B cell (primary cell): ENCODE measurements at regions not wholly inside any gene's neighbourhood (a gene's known extent, or its start where the extent isn't known, plus 50 kb on each side); places are given as distances from the start of the nearest gene placed in this dataset.
"Not testable (repeated sequence)": the region's sequence is repeated elsewhere in the genome, so short reads cannot be mapped to it uniquely, and the experiment has no call there.

Experiments used
- ATAC-seq: fragments of 200-7000 bp; cut with Tn5 transposase; one replicate; pipeline ENCODE4 v1.10.0; 2021; ENCODE audit warnings: low read depth, mild to moderate bottlenecking, moderate number of reproducible peaks, moderate library complexity
- CTCF ChIA-PET: fragments of 350-600 bp; sonication (Branson Sonifier 250); formaldehyde crosslinking; loops from one replicate; lab custom pipeline; 2021; ENCODE audit warnings: antibody characterized with exemption, inconsistent platforms; lab: Charles Lee
- POLR2A ChIA-PET: fragments of 350-600 bp; sonication (Branson Sonifier 250); formaldehyde crosslinking; loops from one replicate; lab custom pipeline; 2021; ENCODE audit warnings: antibody characterized with exemption; lab: Charles Lee
- DNase-seq: peaks from one replicate; pipeline ENCODE4 v3.0.0; 2013
- H2AFZ ChIP-seq: 2 replicates; pipeline ENCODE4 v1.6.1; 2012; ENCODE audit warnings: mild to moderate bottlenecking, low read depth, low read length; ENCODE audit not compliant: insufficient read depth, poor library complexity, severe bottlenecking
- H3K27ac ChIP-seq, 2 donors: 1 replicate in 1 of 2; 2 replicates in 1 of 2; pipeline ENCODE4 v1.5.1; 2012 to 2013; ENCODE audit warnings: low read length in 2 of 2, mild to moderate bottlenecking in 2 of 2, moderate library complexity in 1 of 2
- H3K27me3 ChIP-seq, 4 experiments: fragments of 200-600 bp in 1 of 4; sonication (generic) in 1 of 4; replicated peaks in 1 of 4; 1 replicate in 2 of 4; 2 replicates in 2 of 4; pipeline versions ENCODE4 v1.6.1 to v1.7.0; 2013 to 2016; ENCODE audit warnings: low read length in 3 of 4, mild to moderate bottlenecking in 2 of 4, mixed read lengths in 1 of 4, moderate library complexity in 1 of 4; ENCODE audit not compliant: insufficient read depth in 4 of 4, control insufficient read depth in 3 of 4; ENCODE audit errors: control extremely low read depth in 1 of 4
- H3K36me3 ChIP-seq, 2 experiments: replicated peaks in 1 of 2; 1 replicate in 1 of 2; 2 replicates in 1 of 2; pipeline versions ENCODE4 v1.6.1 to v1.7.1; 2013; ENCODE audit warnings: low read length in 1 of 2; ENCODE audit not compliant: insufficient read depth in 2 of 2, control insufficient read depth in 1 of 2; ENCODE audit errors: control extremely low read depth in 1 of 2, extremely low read depth in 1 of 2
- H3K4me1 ChIP-seq, 2 donors: fragments of 200-600 bp in 1 of 2; sonication (generic) in 1 of 2; 1 replicate in 1 of 2; 2 replicates in 1 of 2; pipeline versions ENCODE4 v1.5.1 to v1.6.1; 2013 to 2017; ENCODE audit warnings: low read length in 2 of 2; ENCODE audit not compliant: control insufficient read depth in 2 of 2, insufficient read depth in 2 of 2
- H3K4me2 ChIP-seq: replicated peaks from 2 replicates; pipeline ENCODE3; 2012; ENCODE audit warnings: mild to moderate bottlenecking, low read depth, low read length; ENCODE audit not compliant: poor library complexity, severe bottlenecking
- H3K4me3 ChIP-seq, 5 experiments: fragments of 200-600 bp in 1 of 5; sonication (generic) in 1 of 5; 1 replicate in 3 of 5; 2 replicates in 2 of 5; pipeline versions ENCODE4 v1.5.1 to v1.7.0; 2011 to 2016; ENCODE audit warnings: low read length in 4 of 5, mild to moderate bottlenecking in 4 of 5, low read depth in 2 of 5, control low read depth in 1 of 5, moderate library complexity in 1 of 5; ENCODE audit not compliant: insufficient read depth in 1 of 5; ENCODE audit errors: control extremely low read depth in 1 of 5, extremely low read depth in 1 of 5
- H3K79me2 ChIP-seq: fragments of 200-600 bp; sonication (generic); one replicate; pipeline ENCODE4 v1.6.0; 2016; ENCODE audit warnings: low read length; ENCODE audit not compliant: control insufficient read depth, insufficient read depth
- H3K9ac ChIP-seq: fragments of 200-600 bp; sonication (generic); 2 replicates; pipeline ENCODE4 v1.6.1; 2017; ENCODE audit warnings: mild to moderate bottlenecking, low read length, moderate library complexity
- H3K9me3 ChIP-seq, 3 donors: one replicate each; pipeline versions ENCODE4 v1.6.1 to v1.7.1; 2013; ENCODE audit warnings: low read length in 2 of 3; ENCODE audit not compliant: control insufficient read depth in 2 of 3, insufficient read depth in 1 of 3; ENCODE audit errors: control extremely low read depth in 1 of 3
- H4K20me1 ChIP-seq: 2 replicates; pipeline ENCODE4 v1.6.0; 2012; ENCODE audit warnings: mild to moderate bottlenecking, low read length; ENCODE audit not compliant: insufficient read depth, control insufficient read depth, poor library complexity, severe bottlenecking
- H3K27ac Mint-ChIP-seq: one replicate; pipeline ENCODE4 v1.8.0; 2021; ENCODE audit warnings: mixed read lengths
- H3K27me3 Mint-ChIP-seq: one replicate; pipeline ENCODE4 v1.8.0; 2021; ENCODE audit warnings: mixed read lengths
- H3K4me1 Mint-ChIP-seq: one replicate; pipeline ENCODE4 v1.8.0; 2021; ENCODE audit warnings: mixed read lengths
- H3K4me3 Mint-ChIP-seq: one replicate; pipeline ENCODE4 v1.8.0; 2021; ENCODE audit warnings: mixed read lengths
- H3K9me3 Mint-ChIP-seq: one replicate; pipeline ENCODE4 v1.8.0; 2022; ENCODE audit warnings: mixed read lengths; ENCODE audit not compliant: insufficient read depth
- CTCF ChIP-seq: fragments of 200-600 bp; IDR thresholded peaks from one replicate; pipeline ENCODE4 v1.8.0; 2022; ENCODE audit warnings: antibody characterized with exemption, mild to moderate bottlenecking
- EZH2 ChIP-seq: IDR thresholded peaks from 2 replicates; pipeline ENCODE4 v1.6.1; 2012; ENCODE audit warnings: borderline replicate concordance, low read depth, mild to moderate bottlenecking, moderate library complexity, low read length; ENCODE audit not compliant: insufficient read depth, poor library complexity, severe bottlenecking
- WGBS: methylation state at CpG from one replicate; pipeline ENCODE4 v1.1.5; 2013; ENCODE audit warnings: missing lambda C conversion rate; ENCODE audit not compliant: insufficient coverage; 5-methylcytosine and 5-hydroxymethylcytosine counted together
- intact Hi-C: fragments of 100-400 bp; cut with micrococcal nuclease; formaldehyde crosslinking; loops from one replicate; pipeline ENCODE4 v1.10.0; 2022

- CTCF ChIA-PET: no interaction called here
- POLR2A ChIA-PET: no interaction called here
- H3K4me2 ChIP-seq: no peak overlapping the region
- H3K27ac ChIP-seq: no peak overlapping the region
- intact Hi-C loops: no loop called here
- H3K4me3 Mint-ChIP-seq: no peak overlapping the region
- no peak overlapping the region for H2AFZ ChIP-seq
- TF ChIP-seq EZH2 (no peak), CTCF (no peak)
- H3K36me3 ChIP-seq: no peaks in the 10 kb centered on the region
- no peaks in the 10 kb centered on the region for H4K20me1 ChIP-seq
- no peak overlapping the region for H3K9ac ChIP-seq
- WGBS: 80% methylated on average over 1 of the region's 1 CpG
- H3K9me3 Mint-ChIP-seq: peaks cover 6% of the 10 kb centered on the region
- no peaks in the 10 kb centered on the region for H3K27me3 ChIP-seq
- no peak overlapping the region for H3K27ac Mint-ChIP-seq
- DNase-seq: no peak
- H3K9me3 ChIP-seq: peaks cover 0 to 2% (median 0%) of the 10 kb centered on the region in 3 donors
- no peak overlapping the region for H3K4me3 ChIP-seq
- no peaks in the 10 kb centered on the region for H3K4me1 ChIP-seq
- H3K27me3 Mint-ChIP-seq: peaks cover 9% of the 10 kb centered on the region
- no peaks in the 10 kb centered on the region for H3K4me1 Mint-ChIP-seq
- ATAC-seq: no peak
- H3K79me2 ChIP-seq: no peaks in the 10 kb centered on the region
These were observed 55.8 kb upstream of the NSUN7 start for GRCh38 chr4:40693946-40694345.

- H3K27me3 Mint-ChIP-seq, H3K27me3 ChIP-seq, ATAC-seq, DNase-seq, H3K9me3 ChIP-seq, H3K27ac ChIP-seq, H2AFZ ChIP-seq, H3K4me3 Mint-ChIP-seq, H3K36me3 ChIP-seq, H3K79me2 ChIP-seq, H3K27ac Mint-ChIP-seq, H4K20me1 ChIP-seq, intact Hi-C loops, H3K4me1 Mint-ChIP-seq, H3K9ac ChIP-seq, H3K4me1 ChIP-seq, H3K9me3 Mint-ChIP-seq, CTCF ChIA-PET, H3K4me3 ChIP-seq, H3K4me2 ChIP-seq: not testable (repeated sequence)
- POLR2A ChIA-PET: interaction anchor here (0.7 kb wide), 1 partner anchor 20 kb away, joined by 5 read pairs; no protein-coding TSS in a partner anchor
- WGBS: 87% methylated on average over 3 of the region's 6 CpGs
These were observed 52.3 kb upstream of the NSUN7 start for GRCh38 chr4:40697476-40697875.
